Renal cortex interstitium (tissue), 11 donors: ENCODE measurements at regions not wholly inside any gene's neighbourhood (a gene's known extent, or its start where the extent isn't known, plus 50 kb on each side); places are given as distances from the start of the nearest gene placed in this dataset.
"Not testable (repeated sequence)": the region's sequence is repeated elsewhere in the genome, so short reads cannot be mapped to it uniquely, and the experiment has no call there.

ENCODE experiments used
- DNase-seq, 11 donors: peaks; one replicate each; pipeline ENCODE4 v3.0.0-alpha.2; 2013; ENCODE audit warnings: low read depth in 9 of 11, low spot score in 4 of 11; ENCODE audit errors: extremely low read depth in 1 of 11

DNA sequence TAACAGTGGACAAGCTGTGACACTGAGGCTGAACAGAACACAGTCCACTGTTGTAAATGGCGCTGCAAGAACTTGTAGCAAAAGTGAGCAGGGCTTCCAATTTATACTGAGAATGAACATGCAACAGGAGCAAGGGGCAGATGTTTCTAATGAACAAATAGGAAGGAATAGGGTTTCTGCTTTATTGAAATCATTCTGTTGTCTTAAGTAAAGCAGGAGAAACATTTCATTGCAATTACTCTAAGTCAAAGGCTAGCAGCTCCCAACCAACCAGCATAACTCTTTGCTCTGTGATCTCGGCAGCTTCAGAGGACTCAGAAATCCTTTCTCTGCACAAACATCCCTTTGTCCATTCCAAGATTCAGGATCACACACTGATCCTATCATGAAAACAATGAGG is 236.2 kb upstream of the PRSS58 start:
- DNase-seq, result no peak

DNA sequence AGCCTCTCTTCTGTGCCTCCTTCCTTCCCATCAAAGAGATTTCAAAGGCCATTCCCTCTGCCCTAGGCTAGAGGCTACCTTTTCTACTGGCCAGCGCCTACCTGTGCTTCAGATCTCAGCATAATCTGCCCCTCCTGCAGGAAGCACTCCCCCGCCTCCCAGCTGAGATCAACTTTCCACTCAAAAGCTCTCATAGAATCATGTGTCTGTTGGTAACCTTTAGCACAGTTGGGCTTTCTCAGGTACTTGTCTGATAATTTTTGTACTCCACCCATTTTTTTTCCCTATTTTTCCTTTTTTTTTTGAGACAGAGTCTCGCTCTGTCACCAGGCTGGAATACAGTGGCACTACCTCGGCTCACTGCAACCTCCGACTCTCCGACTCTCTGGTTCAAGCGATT is 231.0 kb upstream of the PRSS58 start:
- DNase-seq, result no peak

DNA sequence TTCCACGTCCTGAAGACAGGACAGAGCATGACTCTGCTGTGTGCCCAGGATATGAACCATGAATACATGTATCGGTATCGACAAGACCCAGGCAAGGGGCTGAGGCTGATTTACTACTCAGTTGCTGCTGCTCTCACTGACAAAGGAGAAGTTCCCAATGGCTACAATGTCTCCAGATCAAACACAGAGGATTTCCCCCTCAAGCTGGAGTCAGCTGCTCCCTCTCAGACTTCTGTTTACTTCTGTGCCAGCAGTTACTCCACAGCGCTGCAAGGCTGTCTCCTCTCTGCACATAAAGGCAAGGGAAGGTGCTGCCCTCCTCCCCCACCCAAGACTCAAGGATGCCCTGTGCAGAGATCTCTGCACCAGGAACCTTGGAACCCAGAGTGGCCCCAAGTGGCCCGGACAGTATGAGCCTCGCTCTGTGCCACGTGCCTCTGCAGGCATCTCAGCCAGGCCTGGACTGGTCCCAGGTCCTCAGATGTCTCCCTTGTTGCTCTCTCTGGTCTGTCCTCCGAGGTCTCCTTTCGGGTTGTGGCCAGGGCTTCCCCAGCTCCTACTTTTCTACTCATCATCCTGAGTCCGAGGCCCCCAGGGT is 230.3 kb upstream of the PRSS58 start:
- DNase-seq, result no peak

DNA sequence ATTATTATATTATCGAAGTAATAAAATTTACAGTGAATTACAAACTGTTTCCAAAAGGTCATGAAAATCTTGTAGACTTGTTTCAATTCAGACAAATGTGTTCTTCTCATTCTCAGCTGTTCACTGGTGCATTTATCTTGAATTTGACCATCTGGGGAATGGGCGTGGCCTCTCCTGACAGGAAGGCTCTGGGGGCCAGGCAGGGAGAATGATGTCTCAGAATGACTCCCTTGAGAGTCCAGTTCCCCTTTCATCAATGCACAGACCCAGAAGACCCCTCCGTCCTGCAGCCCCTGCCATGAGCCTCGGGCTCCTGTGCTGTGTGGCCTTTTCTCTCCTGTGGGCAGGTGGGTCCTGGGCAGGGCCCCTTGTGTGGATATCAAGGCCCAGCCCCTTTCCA is 229.7 kb upstream of the PRSS58 start:
- not testable (repeated sequence) for DNase-seq

DNA sequence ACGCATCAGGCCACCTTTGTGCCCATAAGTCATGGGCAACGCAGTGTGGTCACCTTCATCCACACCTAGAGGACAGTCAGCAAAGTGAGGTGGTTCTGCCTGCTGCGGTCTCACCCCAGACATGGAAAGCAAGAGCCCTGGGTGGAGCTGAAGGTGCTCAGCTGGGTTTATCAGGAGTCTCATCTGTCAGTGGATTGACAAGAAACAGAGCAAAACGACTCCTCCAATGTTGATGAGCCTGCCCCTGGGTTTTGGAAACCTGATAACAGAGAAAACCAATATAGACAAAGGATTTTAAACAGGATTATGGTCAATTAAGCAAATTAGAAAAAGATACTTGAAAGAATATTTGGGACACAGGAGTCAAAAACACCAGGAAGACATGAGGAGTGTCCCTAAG is 229.3 kb upstream of the PRSS58 start:
- DNase-seq, result no peak

DNA sequence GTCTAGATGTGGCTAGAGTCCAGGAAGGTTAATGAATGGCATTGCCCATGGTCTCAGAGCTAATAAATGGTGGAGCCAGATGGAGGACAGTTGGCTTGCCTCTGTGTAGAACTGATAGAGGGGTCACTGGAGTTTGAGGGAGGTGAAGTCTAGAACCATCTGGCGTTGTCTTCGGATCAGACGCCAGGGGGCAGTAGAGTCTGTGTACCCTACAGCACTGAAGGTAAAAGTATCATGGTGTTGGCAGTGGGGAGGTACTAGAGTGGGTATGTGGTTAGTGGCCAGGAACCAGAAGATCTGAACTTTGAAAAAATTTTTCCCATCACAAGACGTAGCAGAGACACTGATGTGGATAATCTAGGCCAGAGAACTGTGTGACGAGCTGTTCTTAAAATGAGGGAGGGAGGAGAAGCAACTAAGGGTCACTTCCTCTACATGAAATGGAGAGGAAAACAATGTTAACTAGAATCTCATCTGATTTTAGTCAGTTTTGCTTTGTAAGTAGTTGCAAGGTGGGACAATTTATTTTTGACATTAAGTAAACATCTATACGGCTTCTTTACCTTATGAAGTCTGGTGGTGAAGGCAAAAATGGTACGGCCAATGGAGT is 227.9 kb upstream of the PRSS58 start:
- DNase-seq, result no peak

DNA sequence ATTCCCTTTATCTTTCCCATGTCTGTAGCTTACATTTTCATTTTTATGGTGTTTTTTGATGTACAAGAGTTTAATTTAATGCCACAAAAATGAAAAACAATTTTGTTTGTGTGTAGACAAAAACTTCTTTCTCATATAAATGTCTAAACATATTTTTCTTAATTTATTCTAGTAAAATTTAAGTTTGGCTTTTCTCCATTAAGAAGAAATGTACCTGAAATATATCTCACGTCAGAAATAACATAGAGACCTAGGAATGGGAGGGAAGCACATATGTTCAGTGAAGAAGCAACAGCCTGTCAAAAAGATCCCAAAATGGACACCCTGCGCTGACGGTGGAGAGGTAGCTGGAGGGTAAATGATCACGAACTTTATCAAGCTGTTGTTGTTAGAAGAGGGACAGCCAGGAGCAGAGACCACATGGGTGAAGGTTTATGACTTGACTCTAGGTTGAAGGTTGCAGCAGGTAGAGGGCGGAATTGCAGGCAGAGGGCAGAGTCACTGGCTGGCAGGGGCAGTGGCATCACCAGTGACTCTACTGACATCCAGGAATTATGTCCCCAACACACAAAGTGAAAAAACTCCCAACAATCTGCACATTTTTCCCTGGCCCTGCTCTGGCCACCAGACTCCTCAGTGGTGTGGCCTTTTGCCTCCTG is 225.9 kb upstream of the PRSS58 start:
- no peak for DNase-seq

DNA sequence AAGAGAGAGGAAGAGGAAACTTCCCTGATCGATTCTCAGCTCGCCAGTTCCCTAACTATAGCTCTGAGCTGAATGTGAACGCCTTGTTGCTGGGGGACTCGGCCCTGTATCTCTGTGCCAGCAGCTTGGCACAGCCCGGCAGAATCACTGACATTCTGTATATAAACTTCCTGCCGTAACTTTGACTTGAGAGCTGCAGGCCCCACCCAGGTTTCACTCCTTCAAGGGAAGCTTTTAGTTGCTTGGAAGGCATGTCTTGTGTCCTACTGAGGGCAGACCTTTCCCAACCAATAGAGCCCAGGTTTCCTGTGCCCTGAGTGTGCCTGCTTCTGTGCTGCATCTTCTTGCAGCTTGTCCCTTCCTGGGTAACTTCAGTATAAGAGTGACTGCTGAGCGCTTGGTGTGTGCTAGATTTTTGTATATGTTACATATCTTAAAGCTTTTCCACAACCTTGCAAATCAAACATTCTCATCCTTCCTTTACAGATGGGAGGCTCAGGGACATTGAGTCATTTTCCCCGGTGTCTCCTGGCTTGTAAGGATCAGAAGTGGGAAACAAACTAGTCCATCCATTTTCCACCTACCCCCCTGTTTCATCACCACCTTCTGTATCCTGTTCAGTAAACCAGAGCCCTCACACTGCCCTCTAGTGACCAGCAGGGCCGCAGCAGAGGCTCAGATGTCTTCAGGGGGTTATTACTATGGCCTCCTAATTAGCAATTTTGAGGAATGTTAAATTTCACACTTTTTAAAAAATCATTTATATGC is 225.2 kb upstream of the PRSS58 start:
- DNase-seq, result no peak

DNA sequence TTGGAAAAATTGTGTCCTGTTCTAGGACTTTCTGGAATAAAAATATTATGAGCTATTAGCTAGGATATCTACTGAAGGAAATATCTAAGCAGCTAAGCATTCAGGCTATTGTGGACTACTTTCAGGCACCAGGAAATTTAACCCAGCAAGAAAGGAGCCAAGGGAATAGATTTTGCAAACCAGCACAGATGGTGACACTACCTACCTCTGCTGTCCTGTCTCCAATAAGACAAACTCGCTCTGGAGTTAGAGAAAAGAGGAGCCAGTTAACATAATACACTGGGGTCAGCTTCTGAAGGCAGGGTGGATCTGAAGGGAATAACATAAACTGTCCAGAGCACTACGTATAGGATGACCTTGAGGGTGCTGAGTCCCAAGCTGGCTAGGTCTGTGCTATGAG is 223.7 kb upstream of the PRSS58 start:
- no peak for DNase-seq

DNA sequence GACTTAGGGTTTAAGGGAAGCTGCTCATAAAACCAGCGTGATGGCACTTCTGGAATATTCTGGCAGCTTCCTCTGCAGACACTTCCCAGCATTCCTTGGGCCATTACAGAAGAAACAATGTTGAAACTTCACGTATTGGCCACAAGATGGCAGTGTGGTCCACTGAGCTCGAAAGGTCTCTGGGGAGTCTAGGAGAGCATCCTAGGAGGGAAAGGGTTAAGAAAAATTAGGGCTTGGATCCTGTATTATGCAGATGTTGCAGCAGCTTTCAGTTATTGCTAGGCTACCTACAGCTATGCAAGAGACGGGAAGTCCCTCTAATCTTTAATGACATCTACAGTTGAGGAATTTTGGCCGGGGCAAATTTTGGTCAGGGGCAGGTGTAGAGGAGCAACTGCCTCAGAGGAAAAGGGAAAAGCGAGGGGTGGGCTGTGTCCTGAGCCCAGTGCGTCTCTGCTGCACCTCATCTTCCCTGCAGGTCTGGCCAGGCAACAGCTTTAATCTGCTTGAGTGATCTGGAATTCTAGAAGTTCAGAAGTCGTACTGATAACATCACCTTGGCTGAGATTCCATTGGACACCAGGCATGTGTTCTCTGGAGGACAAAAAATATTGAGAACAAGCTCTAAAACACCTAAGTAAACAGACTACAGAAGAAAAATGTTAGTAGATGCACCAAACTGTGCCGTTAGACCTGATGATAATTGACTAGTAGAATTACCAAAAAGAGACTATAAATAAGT is 220.8 kb upstream of the PRSS58 start:
- DNase-seq, result peak in 4 of 11 donors; percentile 21 to 45 (median 36)

DNA sequence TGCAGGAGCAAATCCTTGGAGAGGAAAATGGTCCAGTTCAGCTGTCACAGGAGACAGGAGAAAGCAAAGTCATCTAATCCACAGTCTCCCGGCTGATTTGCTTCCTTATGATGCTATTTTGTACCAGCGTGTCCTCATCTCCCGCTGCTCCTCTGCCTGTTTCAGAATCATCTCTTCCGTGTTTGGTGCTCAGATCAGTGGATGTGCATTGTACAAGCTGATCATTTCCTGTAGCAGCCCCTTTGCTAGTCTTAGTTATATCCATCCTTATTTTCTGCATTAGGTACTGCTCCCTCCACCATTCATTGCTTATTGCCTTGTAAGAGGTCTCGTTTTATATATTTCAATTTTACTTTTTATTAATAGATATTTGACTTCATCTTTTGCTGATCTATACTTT is 219.9 kb upstream of the PRSS58 start:
- not testable (repeated sequence) for DNase-seq

DNA sequence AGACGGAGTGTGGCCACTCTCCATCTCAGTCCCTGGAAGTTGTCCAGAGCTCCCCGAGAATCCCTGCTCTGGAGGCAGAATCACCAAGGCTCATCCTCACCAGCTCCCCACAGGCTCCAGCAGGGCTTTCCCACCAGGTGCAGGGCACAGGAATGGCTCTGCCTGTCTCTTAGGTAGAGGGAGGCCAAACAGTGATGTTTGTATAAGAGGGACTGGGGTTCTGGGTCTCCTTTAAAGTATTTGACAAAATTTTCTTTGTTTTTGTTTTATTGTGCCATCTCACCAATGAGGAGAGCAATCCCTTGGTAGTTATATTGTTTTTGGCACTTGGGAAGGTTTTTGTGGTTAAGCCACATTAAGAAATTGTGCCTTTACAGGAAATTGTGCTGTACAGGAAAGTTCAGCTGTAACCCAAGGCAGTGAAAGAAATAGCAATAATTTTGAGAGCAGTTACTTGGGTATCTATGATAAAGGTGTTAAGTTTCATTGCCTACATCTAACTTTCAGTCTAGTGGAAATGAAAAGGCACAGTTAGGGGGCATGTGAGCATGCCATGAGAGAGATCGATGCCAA is 219.3 kb upstream of the PRSS58 start:
- no peak for DNase-seq

DNA sequence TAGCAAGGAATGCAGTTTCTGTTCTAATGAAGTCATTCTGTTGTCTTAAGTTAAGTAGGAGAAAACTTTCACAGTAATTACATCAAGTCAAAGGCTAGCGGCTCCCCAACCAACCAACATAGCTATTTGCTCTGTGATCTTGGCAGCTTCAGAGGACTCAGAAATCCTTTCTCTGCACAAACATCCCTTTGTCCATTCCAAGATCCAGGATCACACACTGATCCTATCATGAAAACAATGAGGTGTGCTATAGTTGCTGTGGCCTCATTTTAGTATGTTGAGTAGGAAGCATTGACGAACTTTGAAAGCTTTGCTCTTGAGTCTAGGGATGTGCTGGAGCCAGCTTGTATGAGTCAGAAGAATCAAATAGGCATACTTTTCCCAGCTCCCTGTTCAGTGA is 218.2 kb upstream of the PRSS58 start:
- DNase-seq, result no peak

DNA sequence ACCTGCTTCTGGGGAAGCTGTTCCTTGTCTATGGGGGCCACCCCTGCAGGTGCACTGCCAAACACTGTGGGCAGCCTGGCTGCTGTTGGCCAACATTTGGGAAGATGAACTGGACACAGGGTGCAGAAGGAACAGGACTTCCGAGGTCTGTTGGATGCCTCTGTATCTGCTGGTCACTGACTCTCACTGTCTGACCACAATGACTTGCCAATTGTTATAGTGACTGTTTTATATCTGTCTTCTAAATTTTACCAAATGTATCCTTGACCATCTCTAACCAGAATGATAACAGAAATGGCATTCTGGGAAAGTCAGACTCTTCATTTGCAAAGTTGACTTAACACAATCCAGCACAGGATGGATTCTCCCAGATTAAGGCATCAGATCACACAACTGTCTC is 214.0 kb upstream of the PRSS58 start:
- DNase-seq, result no peak

DNA sequence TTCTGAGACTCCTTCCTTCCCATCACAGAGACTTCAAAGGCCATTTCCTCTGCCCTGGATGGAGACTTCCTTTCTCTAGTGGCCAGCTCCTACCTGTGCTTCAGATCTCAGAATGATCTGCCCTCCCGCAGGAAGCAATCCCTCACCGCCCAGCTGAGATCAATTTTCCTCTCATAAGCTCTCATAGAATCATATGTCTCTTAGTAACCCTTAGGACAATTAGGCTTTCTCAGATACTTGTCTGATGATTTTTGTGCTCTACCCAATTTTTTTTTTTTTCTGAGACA is 212.6 kb upstream of the PRSS58 start:
- DNase-seq, result no peak

DNA sequence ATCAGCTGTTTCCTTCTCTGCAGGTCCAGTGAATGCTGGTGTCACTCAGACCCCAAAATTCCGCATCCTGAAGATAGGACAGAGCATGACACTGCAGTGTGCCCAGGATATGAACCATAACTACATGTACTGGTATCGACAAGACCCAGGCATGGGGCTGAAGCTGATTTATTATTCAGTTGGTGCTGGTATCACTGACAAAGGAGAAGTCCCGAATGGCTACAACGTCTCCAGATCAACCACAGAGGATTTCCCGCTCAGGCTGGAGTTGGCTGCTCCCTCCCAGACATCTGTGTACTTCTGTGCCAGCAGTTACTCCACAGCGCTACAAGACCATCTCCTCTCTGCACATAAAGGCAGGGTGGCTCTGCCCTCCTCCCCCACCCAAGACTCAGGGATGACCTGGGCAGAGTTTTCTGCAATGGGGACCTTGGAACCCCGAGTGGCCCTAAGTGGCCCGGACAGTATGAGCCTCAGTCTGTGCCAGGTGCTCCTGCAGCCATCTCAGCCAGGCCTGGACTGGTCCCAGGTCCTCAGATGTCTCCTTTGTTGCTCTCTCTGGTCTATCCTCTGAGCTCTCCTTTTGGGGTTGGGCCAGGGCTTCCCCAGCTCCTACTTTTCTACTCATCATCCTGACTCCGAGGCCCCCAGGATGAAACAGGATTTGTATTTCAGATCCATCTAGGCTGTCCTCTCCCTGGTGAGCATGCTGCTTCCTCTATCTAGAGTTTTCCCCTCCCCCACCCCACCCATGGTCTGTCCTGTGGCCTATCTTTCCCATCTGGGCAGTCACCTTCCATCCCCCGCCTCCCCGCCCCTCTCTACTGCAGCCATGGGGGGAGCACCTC is 212.1 kb upstream of the PRSS58 start:
- no peak for DNase-seq

DNA sequence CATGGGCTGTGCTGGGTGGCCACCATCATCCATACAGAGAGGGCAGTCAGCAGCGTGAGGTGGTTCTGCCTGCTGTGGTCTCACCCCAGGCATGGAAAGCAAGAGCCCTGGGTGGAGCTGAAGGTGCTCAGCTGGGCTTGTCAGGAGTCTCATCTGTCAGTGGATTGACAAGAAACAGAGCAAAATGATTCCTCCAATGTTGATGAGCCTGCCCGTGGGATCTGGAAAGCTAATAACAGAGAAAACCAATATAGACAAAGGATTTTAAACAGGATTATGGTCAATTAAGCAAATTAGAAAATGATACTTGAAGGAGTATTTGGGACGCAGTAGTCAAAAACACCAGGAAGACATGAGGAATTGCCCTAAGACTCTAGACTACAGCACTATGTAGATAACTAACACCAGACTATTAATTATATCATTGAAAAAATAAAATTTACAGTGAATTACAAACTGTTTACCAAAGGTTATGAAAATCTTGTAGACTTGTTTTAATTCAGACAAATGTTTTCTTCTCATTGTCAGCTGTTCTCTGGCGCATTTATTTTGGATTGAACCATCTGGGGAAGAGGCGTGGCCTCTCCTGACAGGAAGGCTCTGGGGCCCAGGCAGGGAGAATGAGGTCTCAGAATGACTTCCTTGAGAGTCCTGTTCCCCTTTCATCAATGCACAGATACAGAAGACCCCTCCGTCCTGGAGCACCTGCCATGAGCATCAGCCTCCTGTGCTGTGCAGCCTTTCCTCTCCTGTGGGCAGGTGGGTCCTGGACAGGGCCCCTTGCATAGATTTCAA is 211.2 kb upstream of the PRSS58 start:
- no peak for DNase-seq
